ENCODE measurements at regions not wholly inside any gene's neighbourhood (a gene's known extent, or its start where the extent isn't known, plus 50 kb on each side); places are given as distances from the start of the nearest gene placed in this dataset.
"Not testable (repeated sequence)": the region's sequence is repeated elsewhere in the genome, so short reads cannot be mapped to it uniquely, and the experiment has no call there.

DNA sequence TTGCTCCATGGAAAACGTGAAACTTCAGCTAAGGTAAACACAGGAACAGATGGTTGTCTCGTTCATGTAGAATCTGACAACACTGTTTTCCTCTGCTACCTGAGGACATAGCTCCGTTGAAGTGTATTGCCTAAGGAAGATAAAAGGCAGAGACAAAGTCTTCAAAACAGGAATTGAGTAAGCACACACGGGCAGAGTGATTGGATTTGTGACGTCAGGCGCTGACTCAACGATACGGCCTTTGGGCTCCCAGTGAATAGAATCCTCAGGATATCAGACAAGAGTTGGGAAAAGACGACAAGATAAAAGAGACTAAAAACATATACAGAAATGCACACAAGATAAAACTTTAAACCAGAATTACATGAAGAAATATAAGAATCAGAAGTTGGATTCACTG is 787.1 kb upstream of the CTNND2 start:
- DNase-seq: no peak

GRCh38 chr5:12690361-12690760 is 786.1 kb upstream of the CTNND2 start:
- DNase-seq: no peak

GRCh38 chr5:12683249-12683648 is 779.0 kb upstream of the CTNND2 start:
- no peak for DNase-seq

DNA sequence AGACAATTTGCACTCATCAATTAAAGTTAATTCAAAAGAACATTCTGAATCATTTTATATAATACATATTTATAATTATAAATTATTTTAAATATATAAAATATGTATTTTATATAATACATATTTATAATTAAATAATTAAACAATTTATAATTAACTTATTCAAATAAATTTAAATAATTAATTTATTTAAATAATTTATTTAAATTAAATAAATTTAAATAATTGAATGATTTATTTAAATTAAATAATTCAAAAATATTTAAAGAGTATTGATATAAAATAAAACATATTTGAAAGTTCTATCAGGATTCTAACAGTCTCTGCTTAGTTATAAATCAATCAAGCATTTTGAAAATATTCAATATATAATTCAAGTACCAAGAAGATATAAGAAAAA is 775.5 kb upstream of the CTNND2 start:
- DNase-seq: no peak

DNA sequence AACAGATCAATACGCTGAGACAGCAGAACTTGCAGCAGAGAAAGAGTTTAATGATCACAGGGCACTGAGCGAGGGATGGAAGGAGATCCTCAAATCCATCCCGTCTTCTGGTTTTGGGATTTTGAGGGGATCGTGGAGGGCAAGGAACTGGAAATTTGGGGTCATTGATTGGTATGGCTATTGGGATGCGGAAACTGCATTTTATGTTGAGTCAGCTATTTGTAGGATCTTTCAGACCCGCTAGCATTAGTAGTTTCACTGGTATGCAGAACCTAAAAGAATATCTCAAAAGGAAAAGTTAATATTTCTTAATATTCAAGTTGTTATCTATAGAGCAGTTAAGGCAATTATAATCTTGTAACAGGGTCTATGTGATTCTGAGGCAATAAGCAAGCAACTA is 771.7 kb upstream of the CTNND2 start:
- no peak for DNase-seq

- no peak for DNase-seq
Observed at GRCh38 chr5:12672141-12672540, 767.9 kb upstream of the CTNND2 start.

DNA sequence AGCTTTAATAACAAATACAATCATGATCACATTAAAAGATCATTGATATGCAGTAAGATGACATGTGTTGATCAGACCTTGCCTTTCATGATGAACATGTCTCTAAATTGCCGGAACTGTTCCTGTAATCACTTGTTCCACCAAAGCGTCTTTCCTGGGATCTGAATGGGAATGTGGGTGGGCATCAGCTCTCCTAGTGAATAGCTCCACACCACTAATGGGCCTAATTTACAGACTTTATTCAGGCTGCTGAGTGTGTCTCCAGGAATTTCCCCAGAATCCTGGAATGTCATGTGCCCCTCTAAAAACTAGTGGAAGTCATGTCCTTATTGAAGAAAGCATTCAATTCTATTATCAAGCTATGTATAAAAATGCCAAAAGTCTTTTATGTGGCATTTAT is 765.1 kb upstream of the CTNND2 start:
- DNase-seq: no peak

GRCh38 chr5:12668564-12668963 is 764.3 kb upstream of the CTNND2 start:
- no peak for DNase-seq

GRCh38 chr5:12667818-12668217 is 763.6 kb upstream of the CTNND2 start:
- not testable (repeated sequence) for DNase-seq

DNA sequence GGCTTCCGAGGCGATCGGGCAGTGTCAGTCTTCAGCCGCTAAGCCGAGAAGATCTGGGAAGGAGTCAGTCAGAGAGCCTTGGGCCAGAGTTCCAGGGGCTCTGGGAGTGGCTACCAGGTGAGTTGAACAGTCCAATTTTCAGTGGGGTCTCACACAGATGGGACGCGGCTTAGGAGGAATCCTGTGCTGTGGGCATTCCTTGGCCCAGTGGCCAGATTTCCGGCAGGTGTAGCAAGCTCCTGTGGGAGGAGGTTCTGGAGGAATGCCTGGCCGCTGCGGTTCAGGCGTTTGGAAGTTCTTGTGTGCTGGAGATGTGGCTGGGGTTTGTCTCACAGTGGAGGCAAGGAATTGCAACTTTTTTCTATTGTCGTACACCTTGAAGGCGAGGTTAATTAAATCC is 761.5 kb upstream of the CTNND2 start:
- DNase-seq: not testable (repeated sequence)

DNA sequence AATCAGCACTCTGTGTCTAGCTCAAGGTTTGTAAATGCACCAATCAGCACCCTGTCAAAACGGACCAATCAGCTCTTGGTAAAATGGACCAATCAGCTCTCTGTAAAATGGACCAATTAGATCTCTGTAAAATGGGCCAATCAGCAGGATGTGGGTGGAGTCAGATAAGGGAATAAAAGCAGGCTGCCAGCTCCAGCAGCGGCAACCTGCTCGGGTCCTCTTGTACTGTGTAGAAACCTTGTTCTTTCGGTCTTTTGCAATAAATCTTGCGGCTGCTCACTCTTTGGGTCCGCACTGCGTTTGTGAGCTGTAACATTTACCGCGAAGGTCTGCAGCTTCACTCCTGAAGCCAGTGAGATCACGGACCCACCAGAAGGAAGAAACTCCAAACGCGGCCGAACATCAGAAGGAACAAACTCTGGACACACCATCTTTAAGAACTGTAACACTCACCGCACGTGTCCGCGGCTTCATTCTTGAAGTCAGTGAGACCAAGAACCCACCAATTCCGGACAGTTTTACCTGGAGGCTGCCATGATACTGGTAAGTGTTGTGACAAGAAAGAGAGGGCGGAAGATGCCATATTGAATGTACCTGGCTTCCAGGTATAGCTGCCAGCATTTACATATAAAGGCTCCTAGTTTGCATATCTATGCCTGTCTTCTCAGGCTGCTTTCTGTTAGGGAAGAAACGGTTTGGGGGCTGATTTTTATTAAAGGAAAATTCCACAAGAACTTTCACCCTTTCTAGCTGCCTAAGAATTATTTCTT is 758.5 kb upstream of the CTNND2 start:
- DNase-seq: no peak

- no peak for DNase-seq
Observed at GRCh38 chr5:12661617-12662370, 757.5 kb upstream of the CTNND2 start.

- not testable (repeated sequence) for DNase-seq
Observed at GRCh38 chr5:12660279-12661107, 756.2 kb upstream of the CTNND2 start.

- no peak for DNase-seq
Observed at GRCh38 chr5:12659686-12660085, 755.4 kb upstream of the CTNND2 start.

- no peak for DNase-seq
Observed at GRCh38 chr5:12658871-12659446, 754.7 kb upstream of the CTNND2 start.

- not testable (repeated sequence) for DNase-seq
Observed at GRCh38 chr5:12657914-12658474, 753.7 kb upstream of the CTNND2 start.

DNA sequence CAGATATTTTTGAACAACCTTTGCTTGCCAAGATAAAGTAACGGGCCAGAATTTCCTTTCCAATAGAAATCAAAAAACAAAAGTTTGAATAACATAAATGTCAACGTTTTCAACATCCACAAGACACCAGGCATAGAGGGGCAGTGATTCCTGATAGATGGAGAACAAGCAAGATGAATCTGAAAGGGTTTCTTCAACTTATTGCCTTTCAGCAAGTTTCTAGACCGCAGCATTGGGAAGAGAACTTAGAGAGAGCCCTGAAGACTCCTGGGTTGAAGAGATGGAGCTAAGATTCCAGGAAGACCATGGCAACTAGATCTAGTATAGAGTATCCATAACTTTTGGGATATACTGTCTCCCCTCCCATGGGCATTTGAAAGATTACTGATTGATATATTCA is 751.4 kb upstream of the CTNND2 start:
- DNase-seq: no peak

GRCh38 chr5:12652201-12652600 is 748.0 kb upstream of the CTNND2 start:
- no peak for DNase-seq

DNA sequence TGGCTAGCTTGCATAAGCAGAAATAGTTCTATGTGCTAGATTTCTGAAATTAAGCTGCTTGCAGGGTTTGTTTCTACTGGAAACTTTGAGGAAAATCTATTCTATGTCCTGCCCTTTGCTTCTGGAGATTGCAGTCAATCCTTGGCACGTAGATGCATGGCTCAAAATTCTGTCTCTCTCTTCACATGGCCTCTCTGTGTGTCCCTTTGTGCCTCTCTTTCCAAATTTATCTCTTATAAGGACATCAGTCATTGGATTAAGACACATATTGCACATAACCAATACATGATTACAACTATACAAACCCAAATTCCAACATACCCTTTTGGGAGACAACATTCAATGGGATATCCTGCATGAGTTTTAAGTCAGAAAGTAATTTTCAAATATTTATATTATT is 744.3 kb upstream of the CTNND2 start:
- no peak for DNase-seq

DNA sequence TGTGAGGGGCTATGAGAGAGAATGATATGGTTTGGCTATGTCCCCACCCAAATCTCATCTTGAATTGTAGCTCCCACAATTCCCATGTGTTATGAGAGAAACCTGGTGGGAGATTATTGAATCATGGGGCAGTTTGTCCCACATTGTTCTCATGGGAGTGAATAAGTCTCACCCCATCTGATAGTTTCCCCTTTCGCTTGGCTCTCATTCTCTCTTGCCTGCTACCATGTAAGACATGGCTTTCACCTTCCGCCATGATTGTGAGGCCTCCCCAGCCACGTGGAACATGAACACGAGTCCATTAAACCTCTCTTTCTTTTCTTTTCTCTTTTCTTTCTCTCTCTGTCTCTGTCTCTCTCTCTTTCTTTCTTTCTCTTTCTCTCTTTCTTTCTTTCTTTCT is 743.4 kb upstream of the CTNND2 start:
- DNase-seq: no peak

GRCh38 chr5:12645582-12645981 is 741.3 kb upstream of the CTNND2 start:
- no peak for DNase-seq

DNA sequence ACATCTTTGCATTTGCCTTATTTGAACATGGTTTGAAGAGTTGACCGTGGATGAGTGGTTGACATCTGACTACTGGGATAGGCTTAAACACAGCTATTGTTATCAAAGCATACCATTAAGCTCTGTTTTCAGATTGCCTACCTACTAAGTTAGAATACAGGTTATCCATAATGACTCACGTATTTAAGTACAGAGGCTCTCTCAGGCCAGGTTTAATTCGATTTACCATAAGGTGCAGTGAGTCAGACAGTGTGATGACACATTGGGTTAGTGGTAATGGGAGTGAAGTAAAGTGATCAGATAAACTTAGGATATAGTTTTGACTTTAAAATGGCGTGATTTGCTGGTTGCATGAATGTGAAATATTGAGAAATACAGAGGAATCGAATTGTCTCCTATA is 732.0 kb upstream of the CTNND2 start:
- no peak for DNase-seq

DNA sequence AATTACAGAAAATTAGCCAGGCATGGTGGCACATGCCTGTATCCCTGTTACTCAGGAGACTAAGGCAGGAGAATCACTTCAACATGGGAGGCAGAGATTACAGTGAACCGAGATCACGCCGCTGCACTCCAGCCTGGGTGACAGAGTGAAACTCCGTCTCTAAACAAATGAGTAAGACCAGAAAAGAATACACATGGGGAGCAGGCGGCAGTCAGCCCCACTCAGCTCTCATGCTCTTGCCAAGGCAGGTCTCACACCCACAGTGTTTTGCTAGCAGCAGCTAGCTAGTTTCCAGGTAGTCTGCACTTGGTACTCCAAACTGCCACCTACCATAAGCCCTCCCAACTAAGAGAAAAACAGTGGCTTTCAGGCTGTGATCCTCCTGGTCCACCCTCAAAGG is 722.3 kb upstream of the CTNND2 start:
- DNase-seq: no peak

All from bone marrow (tissue), 2 donors.